Tibial nerve (tissue), 4 donors: ENCODE measurements at regions not wholly inside any gene's neighbourhood (a gene's known extent, or its start where the extent isn't known, plus 50 kb on each side); places are given as distances from the start of the nearest gene placed in this dataset.

Experiments used
- DNase-seq, 2 donors: peaks; one replicate each; pipeline ENCODE4 v3.0.0-alpha.2; 2019; ENCODE audit warnings: low spot score in 2 of 2
- H3K27ac ChIP-seq, 4 donors: fragments of 200-600 bp; sonication (generic) in 3 of 4; one replicate each; pipeline ENCODE4 v1.5.1; 2017 to 2019; ENCODE audit warnings: mild to moderate bottlenecking in 1 of 4
- H3K27me3 ChIP-seq, 2 donors: fragments of 200-600 bp; sonication (generic) in 1 of 2; one replicate each; pipeline versions ENCODE4 v1.5.1 to v1.6.0; 2017 to 2019
- H3K36me3 ChIP-seq, 3 donors: fragments of 200-600 bp; sonication (generic); one replicate each; pipeline ENCODE4 v1.5.1; 2018 to 2019
- H3K4me1 ChIP-seq, 4 donors: fragments of 200-600 bp; sonication (generic) in 3 of 4; one replicate each; pipeline ENCODE4 v1.5.1; 2017 to 2019
- H3K4me3 ChIP-seq, 4 donors: fragments of 200-600 bp; sonication (generic) in 3 of 4; one replicate each; pipeline ENCODE4 v1.5.1; 2017 to 2019; ENCODE audit warnings: mild to moderate bottlenecking in 1 of 4, moderate library complexity in 1 of 4
- H3K9me3 ChIP-seq, 4 donors: fragments of 200-600 bp; sonication (generic) in 3 of 4; one replicate each; pipeline ENCODE4 v1.5.1; 2017 to 2019
- CTCF ChIP-seq, 5 experiments: fragments of 200-600 bp in 3 of 5; fragments of 450-650 bp in 2 of 5; sonication (generic) in 3 of 5; IDR thresholded peaks; one replicate each; pipeline ENCODE4 v1.5.1; 2016 to 2019; ENCODE audit warnings: antibody characterized with exemption in 5 of 5, mild to moderate bottlenecking in 3 of 5, moderate library complexity in 2 of 5
- EP300 ChIP-seq, 2 donors: sonication (generic); formaldehyde crosslinking; IDR thresholded peaks; one replicate each; pipeline ENCODE4 v1.6.1; 2017; ENCODE audit warnings: antibody characterized with exemption in 2 of 2, mild to moderate bottlenecking in 1 of 2
- POLR2A ChIP-seq, 2 donors: fragments of 450-650 bp; IDR thresholded peaks; one replicate each; pipeline ENCODE4 v1.6.1; 2017; ENCODE audit warnings: antibody characterized with exemption in 2 of 2, mild to moderate bottlenecking in 2 of 2, moderate library complexity in 2 of 2
- WGBS, 2 donors: methylation state at CpG; one replicate each; pipeline ENCODE4 v1.1.5; 2018; 5-methylcytosine and 5-hydroxymethylcytosine counted together

GRCh38 chr11:93074352-93074751 is 104.9 kb downstream of the MTNR1B start:
- Histone ChIP-seq H3K27me3 (no peaks in the 10 kb centered on the region), H3K4me1 (no peaks in the 10 kb centered on the region), H3K4me3 (no peak overlapping the region), H3K9me3 (no peaks in the 10 kb centered on the region), H3K36me3 (no peaks in the 10 kb centered on the region), H3K27ac (no peak overlapping the region)
- TF ChIP-seq EP300 (IDR thresholded peaks at IDR 0.05) = no peak
- no peak for TF ChIP-seq CTCF (IDR thresholded peaks at IDR 0.05)
- TF ChIP-seq POLR2A (IDR thresholded peaks at IDR 0.05) = no peak
- DNase-seq = no peak
- WGBS, 2 donors = 90 to 94% methylated on average over 10 of the region's 10 CpGs

- H3K36me3 ChIP-seq = no peaks in the 10 kb centered on the region
- H3K27ac ChIP-seq = no peak overlapping the region
- no peak overlapping the region for H3K4me3 ChIP-seq
- no peaks in the 10 kb centered on the region for H3K9me3 ChIP-seq
- DNase-seq = no peak
- 66 to 67% methylated on average over 4 of the region's 4 CpGs for WGBS, 2 donors
- no peaks in the 10 kb centered on the region for H3K4me1 ChIP-seq
- no peaks in the 10 kb centered on the region for H3K27me3 ChIP-seq
- TF ChIP-seq CTCF (IDR thresholded peaks at IDR 0.05) (no peak), EP300 (IDR thresholded peaks at IDR 0.05) (no peak), POLR2A (IDR thresholded peaks at IDR 0.05) (no peak)
These were observed 106.3 kb downstream of the MTNR1B start for GRCh38 chr11:93075782-93076181.

GRCh38 chr11:93080146-93080759 is 110.8 kb downstream of the MTNR1B start:
- WGBS, 2 donors = 69 to 78% methylated on average over 6 of the region's 6 CpGs

GRCh38 chr11:93081694-93082093 is 112.2 kb downstream of the MTNR1B start:
- TF ChIP-seq CTCF (IDR thresholded peaks at IDR 0.05) (no peak), POLR2A (IDR thresholded peaks at IDR 0.05) (no peak), EP300 (IDR thresholded peaks at IDR 0.05) (no peak)
- Histone ChIP-seq H3K27me3 (no peaks in the 10 kb centered on the region), H3K4me1 (no peaks in the 10 kb centered on the region), H3K27ac (no peak overlapping the region), H3K36me3 (no peaks in the 10 kb centered on the region), H3K9me3 (no peaks in the 10 kb centered on the region), H3K4me3 (no peak overlapping the region)
- no peak for DNase-seq
- WGBS, 2 donors = 38 to 56% methylated on average over 1 of the region's 1 CpG

More at GRCh38 chr11:93080146-93080759, 110.8 kb downstream of the MTNR1B start:
- Histone ChIP-seq H3K9me3 (no peaks in the 10 kb centered on the region), H3K27ac (no peak overlapping the region), H3K27me3 (no peaks in the 10 kb centered on the region), H3K36me3 (no peaks in the 10 kb centered on the region), H3K4me3 (no peak overlapping the region), H3K4me1 (no peaks in the 10 kb centered on the region)
- TF ChIP-seq CTCF (IDR thresholded peaks at IDR 0.05) (no peak), POLR2A (IDR thresholded peaks at IDR 0.05) (no peak), EP300 (IDR thresholded peaks at IDR 0.05) (no peak)
- no peak for DNase-seq

- Histone ChIP-seq H3K9me3 (no peaks in the 10 kb centered on the region), H3K27ac (no peak overlapping the region), H3K4me3 (no peak overlapping the region), H3K4me1 (no peaks in the 10 kb centered on the region), H3K27me3 (no peaks in the 10 kb centered on the region), H3K36me3 (no peaks in the 10 kb centered on the region)
- DNase-seq = no peak
- TF ChIP-seq POLR2A (IDR thresholded peaks at IDR 0.05) (no peak), EP300 (IDR thresholded peaks at IDR 0.05) (no peak), CTCF (IDR thresholded peaks at IDR 0.05) (no peak)
- 84 to 88% methylated on average over 6 of the region's 6 CpGs for WGBS, 2 donors
These were observed 113.4 kb downstream of the MTNR1B start for GRCh38 chr11:93082900-93083299.
